ENCODE measurements at regions not wholly inside any gene's neighbourhood (a gene's known extent, or its start where the extent isn't known, plus 50 kb on each side); places are given as distances from the start of the nearest gene placed in this dataset.

DNA sequence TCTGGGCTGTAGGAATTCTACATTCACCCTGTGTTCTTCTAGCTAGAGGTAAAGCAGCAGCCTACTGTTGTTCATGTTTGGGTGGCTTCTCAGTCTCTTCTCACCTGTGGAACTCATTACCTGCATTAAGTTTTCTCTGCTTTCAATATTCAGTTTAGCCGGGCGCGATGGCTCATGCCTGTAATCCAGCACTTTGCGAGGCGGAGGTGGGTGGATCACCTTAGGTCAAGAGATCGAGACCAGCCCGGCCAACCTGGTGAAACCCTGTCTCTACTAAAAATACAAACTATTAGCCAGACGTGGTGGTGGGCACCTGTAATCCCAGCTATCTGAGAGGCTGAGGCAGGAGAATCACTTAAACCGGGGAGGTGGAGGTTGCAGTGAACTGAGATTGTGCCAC, 139.8 kb upstream of the UBE2E3 start:
- TF ChIP-seq GATA2 (IDR thresholded peaks at IDR 0.05; ENCODE audit: low read depth, low read length) (no peak), GATA3 (IDR thresholded peaks at IDR 0.05; ENCODE audit: low read depth, low read length) (no peak)
